HG02588 (cell line): ENCODE measurements at regions not wholly inside any gene's neighbourhood (a gene's known extent, or its start where the extent isn't known, plus 50 kb on each side); places are given as distances from the start of the nearest gene placed in this dataset.

Experiments
- ATAC-seq: cut with Tn5 transposase; IDR thresholded peaks from one replicate; pipeline ENCODE4 v1.9.1; 2021; ENCODE audit warnings: mild to moderate bottlenecking, moderate library complexity; ENCODE audit not compliant: unreplicated experiment

- no peak for ATAC-seq
Observed at GRCh38 chr7:110084181-110084807, 1006.6 kb upstream of the LRRN3 start.

GRCh38 chr7:110090110-110090820, 1000.7 kb upstream of the LRRN3 start:
- no peak for ATAC-seq

- ATAC-seq: no peak
Observed at GRCh38 chr7:110095372-110096052, 995.4 kb upstream of the LRRN3 start.

DNA sequence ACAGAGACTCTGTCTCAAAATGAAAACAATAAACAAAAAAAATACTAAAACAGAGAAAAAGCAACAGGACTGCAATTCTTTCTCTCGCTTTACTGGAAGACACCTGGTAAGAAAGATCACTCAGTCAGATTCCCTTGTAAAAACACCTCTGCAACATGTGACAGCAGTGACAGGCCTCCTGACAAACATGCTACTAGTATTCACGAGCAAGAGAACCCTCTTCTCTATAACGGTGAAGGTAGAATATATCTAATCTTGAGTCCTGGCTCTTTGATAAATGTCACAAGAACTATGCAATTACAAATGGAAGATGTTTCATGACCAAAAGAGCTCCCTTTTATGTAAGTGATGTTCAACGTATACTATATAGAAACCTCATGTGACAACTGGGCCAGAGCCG, 986.7 kb upstream of the LRRN3 start:
- no peak for ATAC-seq

DNA sequence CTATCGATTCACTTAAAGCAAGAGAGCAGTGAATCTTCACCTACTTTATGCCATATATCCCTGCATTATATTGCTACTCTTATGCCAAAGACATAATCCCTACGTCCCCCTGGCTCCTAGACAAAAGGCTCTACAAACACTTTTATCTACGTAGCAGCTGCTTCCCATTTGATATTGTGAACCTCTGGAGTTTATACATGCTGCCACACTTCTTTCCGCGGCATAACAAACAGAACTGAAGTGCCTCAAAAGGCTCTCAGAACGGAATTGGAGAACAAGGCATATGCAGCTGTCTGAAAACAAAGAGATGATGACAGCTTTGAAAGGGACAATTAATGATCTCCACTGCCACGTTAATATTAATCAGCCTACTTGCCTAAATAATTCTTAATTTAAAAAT, 985.6 kb upstream of the LRRN3 start:
- no peak for ATAC-seq

GRCh38 chr7:110105840-110106239, 985.1 kb upstream of the LRRN3 start:
- ATAC-seq: no peak

GRCh38 chr7:110119883-110120581, 970.9 kb upstream of the LRRN3 start:
- ATAC-seq: no peak

GRCh38 chr7:110129159-110129558, 961.8 kb upstream of the LRRN3 start:
- no peak for ATAC-seq

DNA sequence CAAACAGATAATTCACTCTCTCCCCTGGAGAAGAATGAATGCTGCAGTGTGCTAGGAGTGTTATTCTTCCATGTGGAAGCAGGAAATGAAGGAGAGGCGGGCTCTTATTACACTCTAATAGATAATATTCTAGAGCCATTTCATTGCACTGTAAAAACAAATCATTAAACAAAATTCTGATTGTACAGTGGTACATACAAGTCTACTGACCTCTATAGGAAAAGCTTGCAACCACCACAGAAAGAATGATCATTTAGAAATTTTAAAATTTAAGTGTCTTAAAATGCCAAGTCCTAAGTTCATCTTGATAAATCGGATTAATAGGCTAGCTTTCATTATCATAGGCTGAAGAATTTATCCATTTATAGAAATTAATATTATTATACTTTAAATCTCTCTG, 960.3 kb upstream of the LRRN3 start:
- no peak for ATAC-seq

DNA sequence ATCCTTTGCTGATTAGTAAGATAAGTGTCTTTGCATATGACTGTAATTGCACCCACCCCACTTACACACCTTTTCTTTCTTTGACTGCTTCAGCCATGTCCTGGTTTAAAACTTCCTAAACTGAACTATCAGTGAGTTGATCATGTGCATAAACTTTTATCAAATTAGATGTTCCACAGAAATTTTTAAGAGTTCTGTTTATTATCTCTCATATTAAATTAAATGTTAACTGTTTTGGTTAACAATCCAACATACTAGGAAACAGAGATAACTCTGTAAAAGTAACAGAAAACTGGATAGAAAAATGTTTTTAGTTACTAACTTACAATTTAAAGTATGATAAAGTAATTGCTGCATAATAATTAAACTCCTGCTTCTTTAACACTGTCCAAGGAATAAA, 959.6 kb upstream of the LRRN3 start:
- no peak for ATAC-seq

- ATAC-seq: no peak
Observed at GRCh38 chr7:110139056-110139455, 951.9 kb upstream of the LRRN3 start.

DNA sequence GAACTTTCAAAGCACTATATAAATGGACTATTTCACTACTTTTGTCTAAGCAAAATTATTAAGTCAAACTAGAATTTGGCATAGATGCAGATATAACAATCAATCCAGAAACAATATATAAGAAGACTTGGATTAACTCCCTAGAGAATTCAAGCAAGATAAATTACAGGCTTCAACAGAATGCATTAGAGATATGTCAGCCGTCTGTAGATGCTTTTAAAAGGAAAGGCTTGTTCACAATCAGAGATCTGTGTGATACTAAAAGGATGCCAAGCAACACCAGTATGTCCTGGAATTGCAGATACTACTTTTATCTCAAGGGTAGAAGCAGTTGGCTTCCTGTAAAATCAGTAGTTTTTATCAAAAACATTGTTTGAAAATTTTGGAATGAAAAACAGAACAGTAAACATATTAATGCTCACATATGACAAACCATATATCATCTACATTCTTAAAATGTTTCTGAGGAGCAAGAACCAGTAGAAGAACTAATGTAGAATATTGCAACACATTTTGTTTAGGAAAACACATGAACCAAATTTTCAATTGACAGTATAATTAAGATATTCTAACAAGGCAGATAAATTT, 947.9 kb upstream of the LRRN3 start:
- no peak for ATAC-seq

GRCh38 chr7:110144599-110144998, 946.3 kb upstream of the LRRN3 start:
- no peak for ATAC-seq

GRCh38 chr7:110148054-110148453, 942.9 kb upstream of the LRRN3 start:
- no peak for ATAC-seq

DNA sequence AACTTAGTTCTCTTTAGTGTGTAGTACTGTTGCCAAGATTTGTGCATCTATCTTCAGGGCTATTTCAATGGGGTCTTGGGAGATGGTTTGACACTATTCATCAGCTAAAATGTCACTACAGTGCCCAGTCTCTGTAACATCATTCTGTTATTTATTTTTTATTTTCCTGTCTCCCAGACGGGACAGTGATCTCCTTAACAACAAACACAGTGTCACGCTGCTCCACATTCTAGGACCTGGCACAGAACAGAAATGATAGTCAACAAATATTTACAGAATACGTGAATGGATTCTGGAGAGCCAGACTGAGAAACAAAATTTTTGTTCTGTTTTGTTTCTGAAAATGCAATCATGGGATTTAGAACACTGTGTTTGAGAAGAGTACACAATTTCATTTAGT, 937.7 kb upstream of the LRRN3 start:
- no peak for ATAC-seq

GRCh38 chr7:110156511-110156910, 934.4 kb upstream of the LRRN3 start:
- ATAC-seq: no peak

- ATAC-seq: no peak
Observed at GRCh38 chr7:110157631-110158362, 933.1 kb upstream of the LRRN3 start.

DNA sequence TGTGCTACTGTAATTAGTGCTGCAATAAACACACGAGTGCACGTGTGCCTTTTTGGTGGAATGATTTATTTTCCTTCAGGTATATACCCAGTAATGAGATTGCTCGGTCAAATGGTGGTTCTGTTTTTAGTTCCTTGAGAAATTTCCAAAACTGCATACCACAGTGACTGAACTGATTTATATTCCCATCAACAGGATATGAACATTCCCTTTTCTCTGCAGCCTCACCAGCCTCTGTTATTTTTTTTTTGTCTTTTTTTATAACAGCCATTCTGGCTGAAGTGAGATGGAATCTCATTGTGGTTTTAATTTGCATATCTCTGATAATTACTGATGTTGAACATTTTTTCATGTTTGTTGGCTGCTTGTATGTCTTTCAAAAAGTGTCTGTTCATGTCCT, 922.9 kb upstream of the LRRN3 start:
- ATAC-seq: no peak

GRCh38 chr7:110170841-110171240, 920.1 kb upstream of the LRRN3 start:
- no peak for ATAC-seq

DNA sequence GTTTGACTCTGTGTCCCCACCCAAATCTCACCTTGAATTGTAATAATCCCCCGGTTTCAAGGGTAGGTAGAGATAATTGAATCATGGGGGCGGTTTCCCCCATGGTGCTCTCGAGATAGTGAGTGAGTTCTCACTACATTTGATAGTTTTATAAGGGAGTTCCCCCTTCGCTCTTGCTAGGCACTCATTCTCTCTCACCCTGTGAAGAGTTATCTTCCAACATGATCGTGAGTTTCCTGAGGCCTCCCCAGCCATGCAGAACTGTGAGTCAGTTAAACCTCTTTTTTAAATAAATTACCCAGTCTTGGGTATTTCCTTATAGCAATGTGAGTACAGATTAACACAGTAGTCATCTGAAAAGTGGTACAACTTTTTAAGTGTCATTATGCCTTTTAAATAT, 913.5 kb upstream of the LRRN3 start:
- ATAC-seq: no peak

GRCh38 chr7:110179037-110179436, 911.9 kb upstream of the LRRN3 start:
- ATAC-seq: no peak
